CD1c-positive myeloid dendritic cell (primary cell): ENCODE measurements at regions not wholly inside any gene's neighbourhood (a gene's known extent, or its start where the extent isn't known, plus 50 kb on each side); places are given as distances from the start of the nearest gene placed in this dataset.

Experiments used
- DNase-seq: peaks from one replicate; pipeline ENCODE4 v3.0.0-alpha.2; 2016; ENCODE audit errors: extremely low spot score

DNA sequence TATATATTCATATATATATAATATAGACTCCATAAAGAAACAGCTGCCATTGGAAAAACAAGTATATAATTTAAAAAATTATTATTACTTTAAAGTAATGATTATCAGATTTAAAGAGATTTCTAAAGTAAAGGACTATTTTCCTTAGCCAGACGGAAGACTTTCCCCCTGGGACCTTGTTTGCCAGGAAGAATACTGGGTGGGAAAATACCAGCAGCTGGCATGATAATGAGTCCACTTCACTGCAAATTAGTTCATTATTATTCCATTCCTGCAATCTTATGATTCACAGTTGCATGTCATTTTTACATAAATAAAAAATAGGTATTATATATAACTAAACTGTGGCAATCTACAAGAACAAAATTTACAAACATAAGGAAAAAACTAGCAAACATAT lies 339.8 kb upstream of the CDH7 start:
- DNase-seq, result no peak

DNA sequence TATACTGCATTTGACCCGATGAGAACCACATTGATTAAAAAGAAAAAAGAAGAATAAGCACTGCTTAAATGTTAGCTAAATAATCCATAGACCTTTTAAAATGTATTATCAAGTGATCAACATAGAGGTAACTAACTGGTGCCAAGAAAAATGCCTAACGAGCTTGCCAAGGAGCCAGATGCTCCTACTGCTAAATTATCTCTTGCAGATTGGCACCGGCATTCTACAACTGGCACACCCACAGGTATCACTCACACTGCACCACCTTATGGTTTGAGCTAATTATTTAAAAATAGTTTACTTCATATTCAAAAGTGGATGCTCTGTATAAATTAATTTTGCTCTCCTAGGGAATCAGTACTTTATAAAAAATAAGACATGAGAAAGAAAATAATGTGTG lies 341.6 kb upstream of the CDH7 start:
- no peak for DNase-seq

DNA sequence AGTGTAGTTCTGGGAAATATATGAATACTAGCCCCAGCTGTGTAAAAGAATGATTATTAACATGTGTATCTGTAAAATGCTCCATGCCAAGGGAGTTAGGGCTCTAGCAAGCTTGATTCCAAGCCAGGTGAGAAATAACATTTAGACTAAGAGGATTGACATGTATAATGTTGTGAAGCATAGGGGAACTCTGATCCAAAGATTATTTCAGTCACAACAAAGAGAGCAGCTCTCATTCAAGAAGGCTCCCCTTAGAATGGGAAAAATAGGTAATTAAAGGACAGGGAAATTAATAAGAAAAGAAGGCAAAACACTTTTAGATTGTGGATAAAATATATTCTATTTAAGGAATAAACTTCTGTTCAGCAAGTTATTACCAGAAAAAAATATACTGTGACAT lies 347.3 kb upstream of the CDH7 start:
- no peak for DNase-seq

DNA sequence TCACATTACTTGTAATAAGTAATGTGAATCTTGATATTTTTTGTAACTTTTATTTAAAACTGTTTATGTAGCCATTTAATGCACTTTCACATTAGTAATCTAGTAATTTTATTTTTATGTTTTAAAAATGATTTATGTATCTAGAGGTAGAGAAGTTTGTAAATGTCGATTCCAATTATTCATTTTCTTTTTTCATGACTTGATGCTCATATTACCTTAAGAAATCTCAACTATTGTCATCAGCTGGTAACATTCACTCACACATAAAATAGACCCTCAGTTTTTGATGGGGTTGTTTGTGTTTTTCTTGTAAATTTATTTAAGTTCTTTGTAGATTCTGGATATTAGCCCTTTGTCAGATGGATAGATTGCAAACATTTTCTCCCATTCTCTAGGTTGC lies 351.7 kb upstream of the CDH7 start:
- no peak for DNase-seq

DNA sequence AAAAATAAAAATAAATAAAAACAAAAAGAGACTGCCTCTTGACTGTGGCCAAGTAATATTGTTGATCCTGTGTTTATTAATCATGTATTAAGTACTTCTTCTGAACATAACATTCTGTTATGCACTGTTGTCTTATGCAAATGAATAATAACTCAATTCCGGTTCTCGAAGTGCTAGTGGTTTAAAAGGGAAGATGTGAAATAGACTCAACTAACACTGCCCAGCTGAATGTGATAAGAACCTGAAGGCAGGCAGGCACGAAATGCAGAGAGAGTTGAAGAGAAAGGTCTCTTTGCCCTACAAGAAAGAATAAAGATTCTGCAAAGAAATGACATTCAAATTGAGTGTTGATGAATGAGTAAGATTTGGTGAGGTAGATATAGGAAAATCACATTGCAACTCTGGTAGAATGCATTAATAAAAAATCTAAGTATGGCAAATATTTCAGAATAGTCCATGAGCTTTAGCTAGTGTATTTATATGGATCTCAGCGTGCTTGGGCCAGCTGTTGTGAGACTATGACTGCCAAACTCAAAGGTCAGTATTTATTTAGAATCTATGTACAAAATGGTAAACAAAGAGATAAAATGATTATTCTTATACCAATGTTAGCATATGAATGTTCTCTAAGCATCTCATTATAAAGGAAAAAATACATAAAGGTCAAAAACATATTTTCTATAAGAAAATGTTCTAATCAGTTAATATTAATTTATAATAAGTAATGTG lies 352.3 kb upstream of the CDH7 start:
- DNase-seq, result no peak

DNA sequence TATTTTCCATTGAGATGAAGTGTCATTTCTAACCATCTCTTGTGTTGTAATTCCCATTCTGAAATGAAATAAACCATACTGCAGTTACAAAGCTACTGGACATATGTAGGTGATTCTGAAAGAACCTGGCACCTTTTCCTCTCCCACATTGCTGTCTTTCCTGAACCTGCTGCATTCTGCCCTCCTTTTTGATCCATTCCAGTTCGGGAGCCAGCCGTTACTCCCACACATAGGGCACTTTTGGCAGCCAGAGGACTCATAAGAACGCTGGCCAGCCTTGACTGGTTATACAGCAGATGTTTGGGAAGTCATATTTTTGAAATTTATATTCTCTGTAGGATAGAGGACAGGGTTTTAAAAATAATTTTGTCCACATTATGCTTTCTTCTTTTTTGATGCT lies 369.8 kb upstream of the CDH7 start:
- no peak for DNase-seq

DNA sequence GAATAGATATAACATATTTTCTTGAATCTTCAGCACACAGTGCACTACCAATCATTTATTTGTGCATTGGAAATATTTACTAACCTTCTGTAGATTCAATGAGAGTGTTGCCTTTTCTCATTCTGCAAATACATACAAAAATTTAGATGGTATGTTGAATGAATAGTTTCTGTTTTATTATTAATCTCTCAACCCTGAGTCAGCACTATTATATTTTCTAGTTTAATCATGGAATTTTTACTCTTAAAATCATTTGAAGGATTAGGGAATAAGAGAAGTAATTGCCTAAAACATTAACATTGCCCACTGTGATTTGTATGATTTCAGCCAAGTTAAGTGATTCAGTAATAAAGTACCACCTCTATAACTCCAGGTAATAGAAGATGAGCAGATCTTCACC lies 370.2 kb upstream of the CDH7 start:
- DNase-seq, result no peak

DNA sequence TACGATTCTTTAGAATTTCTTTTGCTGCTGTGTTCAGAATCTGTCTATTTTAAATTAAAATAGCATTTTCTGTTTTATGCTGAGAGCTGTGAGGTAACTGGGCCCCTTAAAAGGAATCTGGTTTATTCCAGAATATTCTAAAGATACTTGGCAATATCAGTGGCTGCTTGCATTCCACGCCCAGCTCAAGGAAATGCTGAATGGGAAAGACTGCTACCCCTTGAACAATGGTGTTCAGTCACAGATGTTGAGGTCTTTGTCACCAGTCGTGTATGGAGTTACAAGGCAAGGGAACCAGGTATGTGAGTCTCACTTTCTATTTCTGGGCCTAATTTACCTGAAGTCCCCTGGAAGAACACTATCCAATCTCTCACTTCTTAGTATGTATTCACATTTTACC lies 377.9 kb upstream of the CDH7 start:
- no peak for DNase-seq

DNA sequence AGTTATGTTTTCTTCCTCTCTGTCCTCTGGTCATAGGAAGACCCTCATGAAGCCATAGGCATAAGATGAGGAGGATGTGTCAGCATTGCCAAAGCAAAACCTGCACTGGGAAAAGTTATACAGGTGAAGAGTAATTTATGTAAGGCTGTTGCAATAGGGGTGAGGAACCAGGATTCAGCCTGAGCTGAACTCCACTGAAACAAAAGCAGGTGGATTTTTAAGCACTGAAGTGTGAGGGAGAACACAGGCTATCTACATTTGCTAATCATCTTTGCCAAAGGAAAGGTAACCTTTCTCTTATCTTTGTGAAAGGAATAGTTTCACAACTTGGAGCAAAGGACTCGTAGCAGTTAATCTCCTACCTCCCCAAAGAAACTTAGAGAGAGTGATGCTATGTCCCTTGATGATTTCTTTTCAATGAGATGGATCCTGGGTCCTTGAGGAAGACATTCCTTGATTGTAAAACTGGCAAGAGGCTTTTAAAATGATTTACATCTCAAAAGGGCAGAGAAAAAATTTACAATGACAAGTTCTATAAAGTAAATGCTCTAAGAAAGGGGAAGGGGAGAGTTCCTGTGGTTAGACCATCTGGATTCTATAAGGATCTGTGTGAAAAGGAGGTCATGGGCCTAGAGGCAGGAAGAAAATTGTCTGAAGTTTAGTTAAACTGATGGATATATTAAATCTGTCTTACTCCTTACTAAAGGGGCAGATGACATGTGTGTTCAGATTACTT lies 385.4 kb upstream of the CDH7 start:
- DNase-seq, result no peak

DNA sequence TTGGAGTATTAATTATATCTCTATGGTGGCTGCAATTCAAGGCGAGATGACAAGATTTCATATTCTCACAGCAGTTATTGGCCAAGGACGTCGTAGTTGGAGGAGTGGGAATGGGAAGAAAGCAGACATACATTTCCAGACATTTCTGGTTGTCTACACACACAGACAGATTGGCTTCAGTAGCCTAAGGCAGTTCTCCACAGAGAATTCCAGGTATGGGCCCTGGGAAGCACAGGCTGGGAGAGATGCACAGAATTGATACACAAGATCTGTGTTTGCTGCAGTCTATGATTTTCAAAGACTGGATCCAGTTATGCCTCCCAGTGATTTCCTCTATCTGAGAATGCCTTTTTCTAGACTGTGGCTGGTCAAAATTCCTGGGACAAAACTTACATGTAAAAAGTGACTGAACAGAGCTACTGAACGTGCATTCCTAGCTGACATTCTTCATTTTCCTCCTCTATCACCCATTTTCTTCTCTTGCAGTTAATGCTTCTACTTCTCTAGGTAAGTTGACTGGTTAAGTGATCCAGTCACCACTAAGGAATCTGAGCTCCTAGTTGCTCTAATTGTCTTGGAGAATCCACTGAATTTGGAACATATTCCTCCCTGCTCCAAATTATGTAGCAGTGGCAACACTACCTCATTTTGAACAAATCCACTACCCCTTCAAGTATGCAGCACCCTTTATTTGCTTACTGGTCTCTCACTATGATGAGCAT lies 386.7 kb upstream of the CDH7 start:
- no peak for DNase-seq

DNA sequence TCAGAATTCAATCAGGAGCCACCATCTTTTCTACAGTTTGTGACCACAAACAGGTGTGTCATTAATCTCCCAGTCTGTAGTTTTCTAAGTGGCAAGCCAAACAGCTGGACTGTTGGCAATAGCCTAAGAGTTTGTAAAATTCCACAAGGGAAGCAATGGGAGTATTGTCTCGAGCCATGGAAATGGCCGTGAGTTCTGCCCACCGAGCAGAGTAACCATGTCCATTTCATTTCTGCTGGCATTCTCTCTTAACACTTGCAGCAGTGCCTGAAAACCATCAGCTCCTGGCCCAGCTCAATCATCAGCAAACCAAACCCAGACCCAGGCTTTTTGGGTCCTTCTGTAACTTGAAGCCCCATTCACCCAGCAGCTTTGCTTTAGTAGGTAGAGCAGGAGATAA lies 387.8 kb upstream of the CDH7 start:
- DNase-seq, result no peak

DNA sequence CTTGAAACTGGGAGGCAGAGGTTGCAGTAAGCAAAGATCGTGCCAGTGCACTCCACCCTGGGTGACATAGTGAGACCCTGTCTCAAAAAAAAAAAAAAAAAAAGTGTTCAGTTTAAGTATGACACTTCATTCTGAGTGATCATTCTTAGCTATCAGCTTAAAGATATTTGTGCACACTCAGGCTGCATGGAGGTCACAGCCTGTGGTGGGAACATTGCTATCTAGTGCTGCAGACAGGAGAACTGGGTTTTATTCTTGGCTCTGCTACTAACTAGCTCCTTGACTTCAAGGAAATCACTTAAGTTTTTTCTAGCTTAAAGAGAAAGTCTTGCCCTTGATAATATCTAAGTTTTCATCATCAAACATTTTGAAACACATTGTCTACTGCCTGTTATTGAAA lies 391.3 kb upstream of the CDH7 start:
- DNase-seq, result no peak

DNA sequence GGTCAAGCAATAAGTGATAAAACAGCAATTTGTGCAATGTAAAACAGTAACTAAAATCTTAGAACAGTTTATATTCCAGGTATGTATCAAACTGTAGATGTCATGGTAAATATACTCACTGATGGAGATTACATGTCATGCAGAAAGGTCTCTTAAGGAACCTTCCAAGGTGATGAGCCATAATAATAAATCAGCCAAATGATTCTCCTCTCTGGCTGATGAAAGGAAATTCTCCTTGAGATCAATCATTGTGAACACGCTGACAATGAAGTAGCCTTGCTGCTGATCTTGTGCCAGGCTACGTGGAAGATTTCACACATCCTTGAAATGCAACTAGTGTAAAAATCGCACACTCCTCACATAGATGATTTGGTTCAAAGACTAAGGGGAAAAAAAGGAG lies 392.5 kb upstream of the CDH7 start:
- no peak for DNase-seq

DNA sequence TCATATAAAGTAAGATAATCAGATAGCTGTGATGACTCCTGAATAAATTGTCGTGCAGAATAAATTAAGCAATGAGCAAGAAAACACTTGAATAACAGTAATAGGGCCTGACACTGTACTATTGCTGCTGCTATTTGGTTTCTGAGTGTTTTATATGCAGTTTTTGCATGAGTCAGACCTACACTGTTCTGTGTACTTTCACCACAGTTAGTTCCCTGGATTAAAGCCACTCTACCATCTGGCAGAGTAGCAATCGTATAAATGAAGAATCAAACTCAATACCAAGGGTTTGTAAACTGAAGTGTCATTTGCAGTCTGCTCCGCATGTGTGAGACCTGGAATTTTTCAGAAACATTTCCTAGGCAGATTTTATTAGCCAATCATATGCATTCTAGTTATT lies 398.6 kb upstream of the CDH7 start:
- no peak for DNase-seq

DNA sequence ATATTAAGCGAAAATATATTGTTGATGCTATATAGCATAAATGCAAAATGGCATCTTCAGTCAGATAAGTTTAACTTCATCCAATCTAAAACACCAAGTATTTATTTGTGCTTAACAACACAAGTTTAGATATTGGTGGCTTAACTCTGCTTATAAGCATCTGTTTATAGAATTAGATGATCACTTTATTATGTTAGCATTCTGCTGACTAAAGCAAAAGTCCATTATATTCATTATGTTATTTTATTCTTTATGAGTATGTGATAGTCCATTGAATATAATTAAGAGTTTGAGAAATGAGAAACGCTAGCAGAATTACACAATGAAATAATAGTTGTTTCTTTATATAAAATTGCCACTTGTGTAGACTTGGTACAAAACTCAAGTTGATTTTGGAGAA lies 401.2 kb upstream of the CDH7 start:
- DNase-seq, result no peak

DNA sequence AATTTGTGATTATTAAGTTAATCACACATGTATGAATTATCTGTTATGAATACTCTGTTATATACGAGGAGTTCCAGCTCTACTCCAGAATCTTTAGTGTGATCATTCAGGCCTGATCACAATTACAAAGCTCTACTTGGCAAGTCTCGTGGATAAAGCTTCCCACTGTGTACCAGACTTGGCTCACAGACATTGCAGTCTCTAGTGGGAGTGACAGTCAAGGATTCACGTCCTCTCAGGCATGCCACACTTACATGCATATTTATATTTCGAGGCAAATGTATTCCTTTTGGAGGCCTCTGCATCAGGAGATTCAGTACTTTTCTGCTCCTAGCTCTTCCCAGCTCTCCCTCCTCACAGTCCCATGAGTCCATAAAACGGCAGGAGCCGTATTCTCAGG lies 403.4 kb upstream of the CDH7 start:
- no peak for DNase-seq

DNA sequence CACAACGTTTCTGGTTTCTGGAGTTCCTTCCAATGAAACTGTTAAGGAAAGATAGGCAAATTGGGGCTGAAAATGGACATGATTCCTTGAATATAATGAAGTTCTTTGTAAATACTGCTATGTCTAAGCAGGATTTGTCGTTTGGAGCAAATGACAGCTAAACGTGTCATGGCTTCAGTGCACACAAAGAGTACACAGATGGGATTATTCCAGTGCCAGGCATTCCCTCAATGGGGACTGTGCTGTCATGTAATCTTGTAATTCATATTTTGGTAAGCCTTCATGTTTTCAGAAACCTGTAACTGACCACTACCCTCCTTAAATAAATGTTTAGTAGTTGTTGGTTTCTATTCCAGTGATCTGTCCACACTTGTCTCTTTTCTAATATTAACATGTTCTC lies 404.7 kb upstream of the CDH7 start:
- DNase-seq, result no peak

DNA sequence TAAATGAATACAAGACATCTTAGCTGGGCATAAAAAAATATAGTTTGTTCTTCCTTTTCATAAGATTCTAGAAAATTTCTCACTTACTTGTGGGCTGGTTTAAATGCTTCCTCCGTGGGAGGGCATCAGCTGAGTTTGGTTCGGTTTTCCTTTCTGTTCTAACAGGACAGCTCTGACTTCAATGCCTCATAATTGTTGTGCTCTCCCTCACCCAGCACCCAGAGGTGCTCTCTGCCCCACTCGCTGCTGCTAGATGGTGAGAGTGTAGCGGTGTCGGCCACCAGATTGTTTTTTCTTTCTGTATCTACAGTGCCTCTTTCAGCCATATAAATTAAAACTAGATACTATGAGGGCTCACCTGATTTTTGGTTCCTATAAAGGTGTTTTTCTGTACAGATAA lies 407.2 kb upstream of the CDH7 start:
- no peak for DNase-seq

DNA sequence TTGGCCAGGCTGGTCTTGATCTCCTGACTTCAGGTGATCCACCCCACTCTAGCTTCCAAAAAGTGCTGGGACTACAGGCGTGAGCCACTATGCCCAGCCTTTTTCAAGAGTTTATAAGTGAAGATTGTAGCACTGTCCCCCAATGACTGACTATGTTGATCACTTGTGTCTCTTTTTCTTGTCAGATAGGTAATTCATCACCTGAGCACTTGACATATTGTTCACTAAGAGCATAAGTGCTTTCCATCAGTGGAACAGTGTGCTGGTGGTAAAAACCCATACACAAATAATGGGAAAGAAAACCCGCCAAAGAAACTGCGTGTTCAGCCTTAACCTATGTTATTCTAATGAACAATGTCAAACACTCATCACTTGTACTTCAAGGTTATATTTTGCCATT lies 414.4 kb upstream of the CDH7 start:
- no peak for DNase-seq

DNA sequence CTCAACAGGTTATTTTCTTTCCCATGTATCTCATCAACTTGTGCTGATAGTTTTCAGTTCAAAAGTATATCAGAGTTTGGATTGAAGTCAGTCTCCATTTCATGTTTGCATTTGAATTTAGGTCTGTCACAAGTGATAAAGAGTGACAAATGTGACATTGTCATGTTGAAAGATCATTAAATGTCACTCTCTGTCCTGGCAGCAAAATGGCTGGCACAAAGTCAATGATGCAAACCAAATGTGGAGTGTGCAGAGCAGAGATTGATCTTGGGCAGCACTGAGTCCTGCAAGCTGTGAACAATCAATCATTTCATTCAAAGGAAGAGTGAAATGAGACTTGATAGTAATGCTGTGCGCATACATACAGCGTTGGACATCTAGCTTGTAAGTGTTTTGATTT lies 421.8 kb upstream of the CDH7 start:
- DNase-seq, result no peak

DNA sequence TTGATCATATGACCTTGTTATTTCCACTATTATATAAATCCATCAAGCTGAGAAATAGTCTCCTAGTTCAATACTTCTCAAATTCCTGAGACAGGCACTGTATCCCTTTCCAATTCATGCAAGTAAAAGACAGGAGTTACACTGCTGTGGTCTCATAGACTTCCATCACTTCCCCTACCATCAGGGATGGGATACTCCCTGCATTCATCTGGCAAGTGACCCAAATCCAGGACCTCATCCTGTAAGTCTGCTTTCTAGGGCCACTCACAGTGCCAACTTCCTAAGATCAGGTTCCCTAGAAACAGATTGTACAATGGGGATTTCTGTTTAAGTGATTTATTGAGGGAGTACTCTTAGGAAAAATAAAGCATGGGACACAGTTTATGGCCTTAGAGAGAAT lies 424.0 kb upstream of the CDH7 start:
- DNase-seq, result no peak

DNA sequence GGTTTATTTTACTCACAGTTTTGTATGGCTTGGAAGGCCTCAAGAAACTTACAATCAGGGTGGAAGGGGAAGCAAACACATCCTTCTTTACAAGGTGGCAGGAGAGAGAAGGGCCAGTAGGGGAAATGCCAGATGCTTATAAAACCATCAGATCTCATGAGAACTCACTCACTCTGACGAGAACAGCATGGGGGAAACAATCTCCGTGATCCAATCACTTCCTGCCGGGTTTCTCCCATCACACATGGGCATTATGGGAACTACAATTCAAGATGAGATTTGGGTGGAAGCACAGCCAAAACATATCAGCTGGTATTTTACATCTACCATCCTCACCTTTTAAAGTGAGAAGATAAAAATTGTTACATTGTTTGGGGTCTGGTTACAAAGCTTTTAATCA lies 427.9 kb upstream of the CDH7 start:
- no peak for DNase-seq

DNA sequence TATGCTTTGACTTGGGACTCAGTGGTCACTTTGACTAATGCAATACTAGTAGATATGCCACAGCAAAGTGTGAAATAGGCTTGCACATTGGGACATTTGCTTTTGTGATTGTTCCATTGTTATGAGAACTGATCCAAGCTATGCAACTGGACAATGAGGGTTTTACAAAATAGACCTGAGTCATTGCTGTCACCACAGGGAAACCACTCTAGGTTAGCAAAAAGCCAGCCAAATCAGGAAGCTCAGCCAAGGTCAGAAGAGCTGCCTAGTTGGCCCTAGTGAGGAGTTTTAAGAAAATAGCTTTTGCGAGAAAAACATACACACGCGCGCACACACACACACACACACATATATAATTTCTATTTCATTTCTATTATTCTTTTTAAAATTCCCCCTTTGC lies 452.4 kb upstream of the CDH7 start:
- no peak for DNase-seq
